ENCODE measurements at regions not wholly inside any gene's neighbourhood (a gene's known extent, or its start where the extent isn't known, plus 50 kb on each side); places are given as distances from the start of the nearest gene placed in this dataset.

DNA sequence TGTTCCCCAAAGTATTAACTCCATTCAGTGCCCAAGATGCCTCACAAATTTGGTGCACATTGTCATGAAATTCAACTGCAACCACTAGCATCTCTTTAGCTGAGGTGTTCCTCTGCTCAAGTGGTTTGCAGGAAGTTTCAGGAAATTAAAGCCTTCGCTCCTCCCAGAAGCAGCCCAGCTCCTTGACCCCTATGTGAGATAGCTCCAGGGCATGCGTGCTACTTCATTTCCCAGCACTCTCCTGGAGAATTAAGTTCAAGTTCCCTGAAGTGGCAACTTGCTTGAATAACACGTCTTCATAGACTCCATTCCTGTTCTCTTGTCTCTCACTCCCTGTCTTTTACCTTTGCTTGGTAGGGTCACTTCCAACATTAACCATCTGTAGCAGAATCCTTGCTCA lies 750.3 kb downstream of the REEP3 start:
- TF ChIP-seq, protein P1, sequence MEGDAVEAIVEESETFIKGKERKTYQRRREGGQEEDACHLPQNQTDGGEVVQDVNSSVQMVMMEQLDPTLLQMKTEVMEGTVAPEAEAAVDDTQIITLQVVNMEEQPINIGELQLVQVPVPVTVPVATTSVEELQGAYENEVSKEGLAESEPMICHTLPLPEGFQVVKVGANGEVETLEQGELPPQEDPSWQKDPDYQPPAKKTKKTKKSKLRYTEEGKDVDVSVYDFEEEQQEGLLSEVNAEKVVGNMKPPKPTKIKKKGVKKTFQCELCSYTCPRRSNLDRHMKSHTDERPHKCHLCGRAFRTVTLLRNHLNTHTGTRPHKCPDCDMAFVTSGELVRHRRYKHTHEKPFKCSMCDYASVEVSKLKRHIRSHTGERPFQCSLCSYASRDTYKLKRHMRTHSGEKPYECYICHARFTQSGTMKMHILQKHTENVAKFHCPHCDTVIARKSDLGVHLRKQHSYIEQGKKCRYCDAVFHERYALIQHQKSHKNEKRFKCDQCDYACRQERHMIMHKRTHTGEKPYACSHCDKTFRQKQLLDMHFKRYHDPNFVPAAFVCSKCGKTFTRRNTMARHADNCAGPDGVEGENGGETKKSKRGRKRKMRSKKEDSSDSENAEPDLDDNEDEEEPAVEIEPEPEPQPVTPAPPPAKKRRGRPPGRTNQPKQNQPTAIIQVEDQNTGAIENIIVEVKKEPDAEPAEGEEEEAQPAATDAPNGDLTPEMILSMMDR (IDR thresholded peaks at IDR 0.05; ENCODE audit: low read depth, low read length) = no peak
- TF ChIP-seq EZH2phosphoT487 (IDR thresholded peaks at IDR 0.05; ENCODE audit: low read depth) = no peak
